NCI-H2196 (cell line): ENCODE measurements at regions not wholly inside any gene's neighbourhood (a gene's known extent, or its start where the extent isn't known, plus 50 kb on each side); places are given as distances from the start of the nearest gene placed in this dataset.
A peak's percentile ranks its signal among the peaks of the same experiment; 100 is the strongest.
"Not testable (repeated sequence)": the region's sequence is repeated elsewhere in the genome, so short reads cannot be mapped to it uniquely, and the experiment has no call there.

Experiments
- DNase-seq: peaks from one replicate; lab custom pipeline; 2025; ENCODE audit not compliant: unreplicated experiment; lab: John Stamatoyannopoulos, UW

GRCh38 chr20:43365691-43366090 is 92.0 kb upstream of the SRSF6 start:
- no peak for DNase-seq

DNA sequence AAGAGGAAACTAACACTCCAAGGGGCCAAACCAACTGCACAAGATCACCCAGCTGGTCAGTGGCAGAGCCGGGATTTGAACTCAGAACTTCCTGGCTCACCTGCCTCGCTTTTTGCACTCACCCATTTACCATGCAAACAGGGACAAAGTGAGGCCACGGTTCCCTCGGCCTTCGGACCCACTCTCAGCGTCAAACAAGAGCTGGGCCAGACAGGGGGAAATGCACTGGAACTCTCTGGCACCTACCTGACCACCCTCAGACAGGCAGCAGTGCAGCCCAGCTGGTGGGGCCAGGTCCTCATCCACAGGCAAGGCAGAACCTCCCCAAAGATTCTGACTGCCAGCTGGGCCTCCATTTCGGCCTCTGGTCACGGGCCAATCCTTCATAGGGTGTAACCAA is 93.7 kb upstream of the SRSF6 start:
- DNase-seq: no peak

- no peak for DNase-seq
These were observed 94.2 kb upstream of the SRSF6 start for GRCh38 chr20:43363506-43363905.

DNA sequence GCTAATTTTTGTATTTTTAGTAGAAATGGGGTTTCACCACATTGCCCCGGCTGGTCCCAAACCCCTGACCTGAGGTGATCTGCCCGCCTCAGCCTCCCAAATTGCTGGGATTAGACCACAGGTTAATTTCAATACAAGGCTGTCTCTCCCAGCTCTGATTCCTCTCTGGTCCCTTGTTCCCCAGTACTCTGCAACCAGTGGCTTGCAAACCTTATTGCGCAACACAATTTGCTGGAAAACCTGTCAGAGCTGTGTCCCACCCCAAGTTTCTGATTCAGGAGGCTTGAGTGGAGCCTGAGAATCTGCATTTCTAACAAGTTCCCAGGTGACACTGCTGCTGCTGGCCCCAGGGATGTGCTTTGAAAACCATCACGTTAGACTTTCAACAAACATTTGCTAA is 96.2 kb upstream of the SRSF6 start:
- DNase-seq: no peak

GRCh38 chr20:43360016-43360415 is 97.7 kb upstream of the SRSF6 start:
- no peak for DNase-seq

- DNase-seq: no peak
These were observed 98.9 kb upstream of the SRSF6 start for GRCh38 chr20:43358811-43359210.

DNA sequence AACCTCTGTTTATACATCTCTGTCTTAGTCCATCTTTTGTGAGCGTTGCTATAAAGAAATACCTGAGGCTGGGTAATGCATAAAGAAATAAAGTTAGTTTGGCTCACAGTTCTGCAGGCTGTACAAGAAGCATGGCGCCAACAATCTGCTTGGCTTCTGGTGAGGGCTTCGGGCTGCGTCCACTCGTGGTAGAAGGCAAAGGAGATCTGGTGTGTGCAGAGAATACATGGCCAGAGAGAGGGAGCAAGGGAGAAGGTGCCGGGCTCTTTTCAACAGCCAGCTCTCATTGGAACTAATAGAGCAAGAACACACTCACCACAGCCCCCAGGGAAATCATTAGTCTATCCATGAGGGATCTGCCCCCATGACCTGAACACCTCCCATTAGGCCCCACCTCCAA is 100.3 kb upstream of the SRSF6 start:
- DNase-seq: no peak

GRCh38 chr20:43355610-43356009 is 102.1 kb upstream of the SRSF6 start:
- no peak for DNase-seq

- no peak for DNase-seq
These were observed 104.7 kb upstream of the SRSF6 start for GRCh38 chr20:43352996-43353395.

DNA sequence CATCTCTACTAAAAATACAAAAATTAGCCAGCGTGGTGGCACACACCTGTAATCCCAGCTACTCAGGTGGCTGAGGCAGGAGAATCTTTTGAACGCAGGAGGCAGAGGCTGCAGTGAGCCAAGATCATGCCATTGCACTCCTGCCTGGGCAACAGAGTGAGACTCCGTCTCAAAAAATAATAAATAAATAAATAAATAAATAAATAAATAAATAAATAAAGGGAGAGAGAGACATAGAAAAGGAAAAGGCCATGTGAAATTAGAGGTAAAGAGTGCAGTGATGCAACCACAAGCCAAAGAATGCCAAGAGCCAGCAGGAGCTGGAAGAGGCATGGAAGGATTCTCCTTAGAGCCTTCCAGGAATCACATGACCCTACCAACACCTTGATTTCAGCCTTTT is 107.0 kb upstream of the SRSF6 start:
- DNase-seq: not testable (repeated sequence)

GRCh38 chr20:43349841-43350240 is 107.9 kb upstream of the SRSF6 start:
- DNase-seq: no peak

DNA sequence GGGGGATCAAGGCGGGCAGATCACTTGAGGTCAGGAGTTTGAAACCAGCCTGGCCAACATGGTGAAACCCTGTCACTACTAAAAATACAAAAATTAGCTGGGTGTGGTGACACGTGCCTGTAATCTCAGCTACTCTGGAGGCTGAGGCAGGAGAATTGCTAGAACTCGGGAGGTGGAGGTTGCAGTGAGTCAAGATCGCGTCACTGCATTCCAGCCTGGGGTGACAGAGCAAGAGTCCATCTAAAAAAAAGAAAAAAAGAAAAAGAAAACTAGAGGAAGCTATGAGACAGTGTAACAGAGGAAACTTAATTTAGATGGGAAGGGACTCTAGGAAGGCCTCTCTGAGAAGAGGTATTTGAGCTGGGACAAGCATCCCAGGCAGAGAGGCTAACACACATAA is 109.9 kb upstream of the SRSF6 start:
- DNase-seq: not testable (repeated sequence)

- no peak for DNase-seq
These were observed 112.0 kb upstream of the SRSF6 start for GRCh38 chr20:43345676-43346075.

- no peak for DNase-seq
These were observed 116.2 kb upstream of the SRSF6 start for GRCh38 chr20:43341511-43341910.

DNA sequence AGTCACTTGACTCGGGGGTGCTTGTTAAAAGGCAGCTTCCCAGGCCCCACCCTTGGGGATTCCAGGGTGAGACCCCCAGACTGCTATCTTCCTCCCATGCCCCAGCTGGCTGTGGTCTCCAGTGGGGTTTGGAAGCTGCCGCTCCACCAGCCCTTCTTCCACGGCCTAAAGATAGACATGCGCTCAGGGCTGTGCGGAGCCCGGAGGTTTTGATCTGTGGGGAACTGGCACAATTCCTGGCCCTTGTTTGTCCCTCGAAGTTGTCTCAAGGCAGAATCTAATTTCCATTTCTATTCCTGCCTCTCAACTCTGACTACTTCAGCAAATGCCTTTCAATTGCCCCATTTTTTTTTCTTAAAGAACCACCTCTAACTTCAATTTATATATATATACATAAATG is 120.7 kb upstream of the SRSF6 start:
- DNase-seq: no peak

- no peak for DNase-seq
These were observed 123.6 kb upstream of the SRSF6 start for GRCh38 chr20:43334080-43334479.

GRCh38 chr20:43331906-43332305 is 125.8 kb upstream of the SRSF6 start:
- no peak for DNase-seq

GRCh38 chr20:43328697-43329096 is 129.0 kb upstream of the SRSF6 start:
- no peak for DNase-seq

- DNase-seq: not testable (repeated sequence)
These were observed 130.5 kb upstream of the SRSF6 start for GRCh38 chr20:43327234-43327633.

DNA sequence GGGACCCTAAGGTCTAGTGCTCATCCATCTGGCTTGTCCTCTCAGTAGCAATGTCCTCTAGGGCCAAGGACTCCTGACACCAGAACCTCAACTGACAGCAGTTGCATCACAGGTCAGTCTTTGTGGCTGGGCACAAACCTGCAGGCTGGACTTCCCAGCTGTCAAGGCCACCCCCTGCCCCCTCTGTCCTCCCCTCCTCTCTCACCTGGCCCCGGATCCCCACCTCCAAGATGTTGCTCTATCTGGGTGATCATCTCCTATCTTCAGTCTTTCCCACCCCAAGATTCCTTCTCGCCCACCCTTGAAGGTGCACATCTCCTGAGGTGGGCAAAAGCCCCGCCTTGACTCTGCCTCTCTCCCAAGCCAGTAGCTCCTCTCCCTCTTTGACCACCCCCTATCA is 131.8 kb upstream of the SRSF6 start:
- no peak for DNase-seq

- no peak for DNase-seq
These were observed 133.9 kb upstream of the PTPRT start for GRCh38 chr20:43323592-43323991.

DNA sequence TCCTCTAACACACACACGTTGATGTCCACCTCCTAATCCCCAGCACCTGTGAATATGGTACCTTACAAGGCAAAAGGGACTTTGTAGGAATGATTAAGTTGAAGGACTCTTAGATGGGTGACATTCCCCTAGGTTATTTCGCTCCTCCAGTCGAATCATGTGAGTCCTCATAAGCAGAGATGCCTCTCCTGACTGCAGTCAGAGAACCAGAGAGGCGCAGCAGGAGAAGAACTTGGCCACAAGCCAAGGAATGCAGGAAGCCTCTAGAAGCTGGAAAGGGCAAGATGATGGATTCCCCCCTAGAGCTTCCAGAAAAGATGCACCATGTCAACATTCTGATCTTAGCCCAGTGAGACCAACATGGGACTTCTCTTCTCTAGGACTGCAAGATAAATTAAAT is 133.1 kb upstream of the PTPRT start:
- peak; percentile 10 for DNase-seq

GRCh38 chr20:43320536-43320935 is 130.8 kb upstream of the PTPRT start:
- DNase-seq: no peak

- no peak for DNase-seq
These were observed 129.1 kb upstream of the PTPRT start for GRCh38 chr20:43318755-43319297.
